Cerebellar cortex (tissue), 1 donor: ENCODE measurements at regions not wholly inside any gene's neighbourhood (a gene's known extent, or its start where the extent isn't known, plus 50 kb on each side); places are given as distances from the start of the nearest gene placed in this dataset.

Experiments
- DNase-seq: peaks from one replicate; pipeline ENCODE4 v3.0.0-alpha.2; 2015; ENCODE audit warnings: low spot score

DNA sequence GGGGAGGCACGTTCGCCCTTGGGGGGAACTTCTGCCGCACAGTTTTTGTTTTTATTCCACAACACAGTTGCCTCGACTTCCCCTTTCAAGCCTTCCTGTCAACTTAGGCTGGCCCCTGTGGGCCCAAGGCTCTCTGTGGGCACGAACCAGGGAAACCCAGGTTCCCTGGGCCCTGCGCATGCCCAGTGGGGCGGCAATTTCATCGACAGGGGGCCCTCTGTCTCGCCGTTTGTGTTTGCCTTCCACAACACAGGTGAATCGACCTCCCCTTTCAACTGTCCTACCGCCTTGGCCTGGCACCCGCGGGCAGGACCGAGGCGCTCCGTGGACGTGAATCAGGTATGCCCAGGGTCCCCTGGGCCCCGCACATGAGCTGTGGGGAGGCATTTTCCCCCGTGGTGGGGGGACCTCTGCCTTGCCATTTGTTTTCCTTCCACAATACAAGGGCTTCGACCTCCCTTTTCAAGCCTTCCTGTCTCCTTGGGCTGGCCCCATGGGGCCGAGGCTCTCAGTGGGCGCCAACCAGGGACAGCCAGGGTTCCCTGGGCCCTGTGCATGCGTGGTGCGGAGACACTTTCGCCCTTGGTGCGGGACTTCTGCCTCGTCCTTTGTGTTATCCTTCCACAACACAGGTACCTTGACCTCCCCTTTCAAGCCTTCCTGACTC lies 354.0 kb downstream of the ALG10 start:
- no peak for DNase-seq

GRCh38 chr12:34377243-34378035 lies 355.1 kb downstream of the ALG10 start:
- no peak for DNase-seq

- DNase-seq, result no peak
These were observed 356.8 kb downstream of the ALG10 start for GRCh38 chr12:34379142-34379541.

- no peak for DNase-seq
These were observed 362.4 kb downstream of the ALG10 start for GRCh38 chr12:34384693-34385092.

GRCh38 chr12:34386016-34386415 lies 363.7 kb downstream of the ALG10 start:
- no peak for DNase-seq

DNA sequence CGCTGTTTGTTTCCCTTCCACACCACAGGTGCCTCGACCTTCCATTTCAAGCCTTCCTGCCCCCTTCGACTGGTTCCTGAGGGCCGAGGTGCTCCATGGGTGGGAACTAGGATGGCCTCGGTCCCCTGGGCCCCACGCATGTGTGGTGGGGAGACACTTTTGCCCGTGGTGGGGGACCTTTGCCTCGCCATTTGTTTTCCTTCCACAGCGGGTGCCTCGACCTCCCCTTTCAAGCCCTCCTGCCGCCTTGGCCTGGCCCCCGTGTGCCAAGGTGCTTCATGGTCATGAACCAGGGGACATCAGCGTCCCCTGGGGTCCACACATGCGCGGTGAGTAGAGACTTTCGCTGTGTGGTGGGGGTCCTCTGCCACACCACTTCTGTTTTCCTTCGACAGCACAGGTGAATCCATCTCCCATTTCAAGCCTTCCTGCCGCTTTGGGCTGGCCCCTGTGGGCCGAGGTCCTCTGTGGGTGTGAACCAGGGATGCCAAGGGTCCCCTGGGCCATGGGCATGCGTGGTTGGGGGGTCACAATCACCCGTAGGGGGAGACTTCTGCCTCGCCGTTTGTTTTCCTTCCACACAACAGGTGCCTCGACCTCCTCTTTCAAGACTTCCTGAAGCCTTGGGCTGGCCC lies 364.4 kb downstream of the ALG10 start:
- DNase-seq, result no peak

DNA sequence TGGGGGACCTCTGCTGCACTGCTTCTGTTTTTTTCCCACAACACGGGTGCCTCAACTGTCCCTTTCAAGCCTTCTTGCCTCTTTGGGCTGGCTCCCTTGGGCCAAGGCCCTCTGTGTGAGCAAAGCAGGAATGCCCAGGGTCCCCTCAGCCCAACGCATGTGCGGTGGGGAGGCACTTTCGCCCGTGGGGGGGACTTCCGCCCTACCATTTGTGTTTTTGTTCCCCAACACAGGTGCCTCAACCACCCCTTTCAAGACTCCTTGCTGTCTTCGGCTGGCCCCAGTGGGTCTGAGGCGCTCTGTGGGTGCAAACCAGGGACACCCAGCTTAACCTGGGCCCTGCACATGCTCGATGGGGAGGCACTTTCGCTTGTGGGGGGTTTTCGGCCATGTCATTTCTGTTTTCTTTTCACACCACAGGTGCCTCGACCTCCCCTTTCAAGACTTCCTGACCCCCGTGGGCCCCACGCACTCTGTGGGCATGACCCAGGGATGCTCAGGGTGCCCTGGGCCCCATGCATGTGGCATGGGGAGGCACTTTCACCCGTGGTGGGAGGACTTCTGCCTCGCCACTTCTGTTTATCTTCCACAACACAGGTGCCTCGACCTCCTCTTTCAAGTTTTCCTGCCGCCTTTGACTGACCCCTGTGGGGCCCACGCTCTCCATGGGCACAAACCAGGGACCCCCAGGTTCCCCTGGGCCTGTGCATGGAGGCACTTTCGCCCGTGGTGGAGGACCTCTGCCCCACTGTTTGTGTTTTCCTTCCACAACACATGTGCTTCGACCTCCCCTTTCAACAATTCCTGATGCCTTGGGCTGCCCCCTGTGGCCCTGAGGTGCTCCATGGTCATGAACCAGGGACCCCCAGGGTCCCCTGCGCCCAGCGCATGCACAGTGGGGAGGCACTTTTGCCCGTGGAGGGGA lies 365.7 kb downstream of the ALG10 start:
- no peak for DNase-seq

- no peak for DNase-seq
These were observed 366.5 kb downstream of the ALG10 start for GRCh38 chr12:34388636-34389377.

DNA sequence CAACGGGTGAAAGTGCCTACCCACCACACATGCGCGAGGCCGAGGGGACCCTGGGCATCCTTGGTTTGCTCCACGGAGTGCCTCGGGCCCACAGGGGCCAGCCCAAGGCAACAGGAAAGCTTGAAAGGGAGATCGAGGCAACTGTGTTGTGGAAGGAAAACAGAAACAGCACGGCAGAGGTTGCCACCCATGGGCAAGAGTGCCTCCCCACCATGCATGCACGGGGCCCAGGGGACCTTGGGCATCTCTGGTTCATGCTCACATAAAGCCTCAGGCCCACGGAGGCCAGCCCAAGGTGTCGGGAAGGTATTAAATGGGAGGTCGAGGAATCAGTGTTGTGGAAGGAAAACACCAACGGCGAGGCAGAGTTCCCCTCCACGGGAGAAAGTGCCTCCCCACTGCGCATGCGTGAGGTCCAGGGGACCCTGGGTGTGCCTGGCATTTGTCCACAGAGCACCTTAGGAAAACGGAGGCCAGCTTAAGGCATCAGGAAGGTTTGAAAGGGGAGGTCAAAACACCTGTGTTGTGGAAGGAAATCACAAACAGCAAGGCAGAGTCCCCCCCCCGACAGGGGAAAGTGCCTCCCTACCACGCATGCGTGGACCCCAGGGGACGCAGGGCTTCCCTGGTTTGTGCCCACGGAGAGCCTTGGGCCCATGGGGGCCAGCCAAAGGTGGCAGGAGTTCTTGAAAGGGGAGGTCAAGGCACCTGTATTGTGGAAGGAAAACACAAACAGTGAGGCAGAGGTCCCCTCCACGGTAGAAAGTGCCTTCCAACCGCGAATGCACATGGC lies 367.3 kb downstream of the ALG10 start:
- no peak for DNase-seq

DNA sequence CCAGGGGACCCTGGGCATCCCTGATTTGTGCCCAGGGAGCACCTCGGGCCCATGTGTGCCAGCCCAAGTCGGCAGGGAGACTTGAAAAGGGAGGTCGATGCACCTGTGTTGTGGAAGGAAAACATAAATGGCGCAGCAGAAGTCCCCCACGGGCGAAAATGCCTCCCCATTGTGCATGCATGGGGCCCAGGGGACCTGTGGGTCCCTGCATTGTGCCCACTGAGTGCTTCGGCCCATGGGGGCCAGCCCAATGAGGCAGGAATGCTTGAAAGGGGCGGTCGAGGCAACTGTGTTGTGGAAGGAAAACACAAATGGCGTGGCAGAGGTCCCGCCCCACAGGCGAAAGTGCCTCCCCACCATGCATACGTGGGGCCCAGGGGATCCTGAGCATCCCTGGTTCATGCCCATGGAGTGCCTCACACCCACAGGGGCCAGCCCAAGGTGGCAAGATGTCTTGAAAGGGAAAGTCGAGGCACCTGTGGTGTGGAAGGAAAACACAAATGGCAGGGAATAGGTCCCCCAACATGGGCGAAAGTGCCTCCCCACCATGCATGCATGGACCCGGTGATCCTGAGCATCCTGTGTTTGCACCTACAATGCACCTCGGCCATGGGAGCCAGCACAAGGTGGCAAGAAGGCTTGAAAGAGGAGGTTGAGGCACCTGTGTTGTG lies 368.0 kb downstream of the ALG10 start:
- no peak for DNase-seq

DNA sequence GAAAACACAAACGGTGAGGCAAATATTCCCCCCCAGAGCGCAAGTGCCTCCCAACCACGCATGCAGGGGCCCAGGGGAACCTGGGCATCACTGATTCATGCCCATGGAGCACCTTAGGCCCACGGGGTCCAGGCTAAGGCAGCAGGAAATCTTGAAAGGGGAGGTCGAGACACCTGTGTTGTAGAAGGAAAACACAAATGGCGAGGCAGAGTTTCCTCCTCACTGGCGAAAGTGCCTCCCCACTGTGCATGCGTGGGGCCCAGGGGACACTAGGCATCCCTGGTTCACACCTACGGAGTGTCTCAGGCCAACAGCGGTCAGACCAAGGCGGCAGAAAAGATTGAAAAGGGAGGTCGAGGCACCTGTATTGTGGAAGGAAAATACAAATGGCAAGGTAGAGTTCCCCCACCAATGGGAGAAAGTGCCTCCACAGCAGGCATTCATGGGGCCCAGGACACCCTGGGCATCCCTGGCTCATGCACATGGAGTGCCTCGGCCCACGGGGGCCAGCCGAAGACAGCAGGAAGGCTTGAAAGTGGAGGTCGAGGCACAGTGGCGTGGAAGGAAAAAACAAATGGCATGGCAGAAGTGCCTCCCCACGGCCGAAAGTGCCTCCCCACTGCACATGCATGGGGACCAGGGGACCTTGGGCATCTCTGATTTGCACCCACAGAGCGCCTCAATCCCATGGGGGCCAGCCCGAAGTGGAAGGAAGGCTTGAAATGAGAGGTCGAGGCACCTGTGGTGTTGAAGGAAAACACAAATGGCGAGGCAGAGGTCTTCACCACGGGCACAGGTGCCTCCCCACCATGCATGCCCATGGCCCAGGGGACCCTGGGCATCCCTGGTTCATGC lies 368.8 kb downstream of the ALG10 start:
- no peak for DNase-seq

GRCh38 chr12:34391771-34392581 lies 369.7 kb downstream of the ALG10 start:
- no peak for DNase-seq

DNA sequence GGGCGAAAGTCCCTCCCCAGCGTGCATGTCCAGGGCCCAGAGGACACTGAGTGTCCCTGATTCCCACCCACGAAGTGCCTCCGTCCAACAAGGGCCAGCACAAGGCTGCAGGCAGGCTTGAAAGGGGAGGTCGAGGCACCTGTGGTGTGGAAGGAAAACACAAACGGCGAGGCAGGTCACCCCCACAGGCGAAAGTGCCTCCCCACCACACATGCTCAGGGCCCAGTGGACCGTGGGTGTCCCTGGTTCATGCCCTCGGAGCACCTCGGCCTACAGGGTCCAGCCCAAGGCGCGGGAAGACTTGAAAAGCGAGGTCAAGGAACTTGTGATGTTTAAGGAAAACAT lies 370.4 kb downstream of the ALG10 start:
- DNase-seq, result no peak

DNA sequence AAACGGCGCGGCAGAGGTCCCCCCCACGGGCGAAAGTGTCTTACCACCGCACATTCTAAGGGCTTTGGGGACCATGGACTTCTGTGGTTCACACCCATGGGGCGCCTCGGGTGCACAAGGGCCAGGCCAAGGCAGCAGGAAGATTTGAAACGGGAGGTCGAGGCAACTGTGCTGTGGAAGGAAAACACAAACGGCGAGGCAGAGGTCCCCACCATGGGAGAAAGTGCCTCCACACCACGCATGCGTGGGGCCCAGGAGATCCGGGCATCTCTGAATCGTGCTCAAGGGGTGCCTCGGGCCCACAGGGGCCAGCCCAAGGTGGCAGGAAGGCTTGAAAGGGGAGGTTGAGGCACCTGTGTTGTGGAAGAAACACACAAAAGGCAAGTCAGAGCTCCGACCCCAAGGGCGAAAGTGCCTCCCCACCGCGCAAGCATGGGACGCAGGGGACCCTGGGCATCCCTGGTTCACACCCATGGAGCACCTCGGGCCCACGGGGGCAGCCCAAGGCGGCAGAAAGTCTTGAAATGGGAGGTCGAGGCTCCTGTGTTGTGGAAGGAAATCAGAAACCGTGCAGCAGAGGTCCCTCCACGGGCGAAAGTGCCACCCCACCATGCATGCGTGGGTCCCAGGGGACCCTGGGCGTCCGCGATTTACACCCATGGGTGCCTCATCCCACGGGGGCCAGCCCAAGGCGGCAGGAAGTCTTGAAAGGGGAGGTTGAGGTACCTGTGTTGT lies 371.0 kb downstream of the ALG10 start:
- no peak for DNase-seq

DNA sequence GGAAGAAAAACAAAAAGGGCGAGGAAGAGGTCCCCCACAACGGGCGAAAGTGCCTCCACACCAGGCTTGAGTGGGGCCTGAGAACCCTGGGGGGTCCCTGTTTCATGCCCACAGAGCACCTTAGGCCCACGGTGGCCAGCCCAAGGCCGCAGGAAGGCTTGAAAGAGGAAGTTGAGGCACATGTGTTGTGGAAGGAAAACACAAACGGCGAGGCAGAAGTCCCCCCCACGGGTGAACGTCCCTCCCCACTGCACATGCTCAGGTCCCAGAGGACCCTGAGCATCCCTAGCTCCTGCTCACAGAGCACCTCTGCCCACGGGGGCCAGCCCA lies 371.5 kb downstream of the ALG10 start:
- DNase-seq, result no peak

- no peak for DNase-seq
These were observed 372.1 kb downstream of the ALG10 start for GRCh38 chr12:34394211-34395055.
